Lower lobe of right lung (tissue), 2 donors: ENCODE measurements at regions not wholly inside any gene's neighbourhood (a gene's known extent, or its start where the extent isn't known, plus 50 kb on each side); places are given as distances from the start of the nearest gene placed in this dataset.

Source experiments
- ATAC-seq, 2 donors: fragments of 200-7000 bp; cut with Tn5 transposase; one replicate each; pipeline ENCODE4 v1.9.1; 2020 to 2022; ENCODE audit warnings: mild to moderate bottlenecking in 2 of 2, moderate library complexity in 2 of 2
- DNase-seq: peaks from one replicate; pipeline ENCODE4 v3.0.0-alpha.2; 2020
- H3K27ac ChIP-seq: fragments of 200-600 bp; one replicate; pipeline ENCODE4 v1.8.0; 2022
- H3K27me3 ChIP-seq: fragments of 200-600 bp; one replicate; pipeline ENCODE4 v1.8.0; 2022; ENCODE audit warnings: low read depth
- H3K36me3 ChIP-seq: fragments of 200-600 bp; one replicate; pipeline ENCODE4 v1.8.0; 2022; ENCODE audit warnings: mild to moderate bottlenecking
- H3K4me1 ChIP-seq: fragments of 200-600 bp; one replicate; pipeline ENCODE4 v1.8.0; 2022
- H3K4me3 ChIP-seq: fragments of 200-600 bp; one replicate; pipeline ENCODE4 v1.8.0; 2022; ENCODE audit warnings: mild to moderate bottlenecking
- H3K9me3 ChIP-seq: fragments of 200-600 bp; one replicate; pipeline ENCODE4 v1.8.0; 2022
- intact Hi-C: fragments of 100-400 bp; cut with DNase I; formaldehyde crosslinking; loops from one replicate; pipeline ENCODE4 v1.11.0; 2022
- TF ChIP-seq, protein P1 (sequence below): fragments of 200-600 bp; IDR thresholded peaks from one replicate; pipeline ENCODE4 v1.8.0; 2022; ENCODE audit warnings: antibody characterized with exemption, mild to moderate bottlenecking
- donor health status: DM: no; HTN: yes; CAD: no; lungs with severe emphysema.

- H3K27me3 ChIP-seq = no peaks in the 10 kb centered on the region
- TF ChIP-seq, protein P1, sequence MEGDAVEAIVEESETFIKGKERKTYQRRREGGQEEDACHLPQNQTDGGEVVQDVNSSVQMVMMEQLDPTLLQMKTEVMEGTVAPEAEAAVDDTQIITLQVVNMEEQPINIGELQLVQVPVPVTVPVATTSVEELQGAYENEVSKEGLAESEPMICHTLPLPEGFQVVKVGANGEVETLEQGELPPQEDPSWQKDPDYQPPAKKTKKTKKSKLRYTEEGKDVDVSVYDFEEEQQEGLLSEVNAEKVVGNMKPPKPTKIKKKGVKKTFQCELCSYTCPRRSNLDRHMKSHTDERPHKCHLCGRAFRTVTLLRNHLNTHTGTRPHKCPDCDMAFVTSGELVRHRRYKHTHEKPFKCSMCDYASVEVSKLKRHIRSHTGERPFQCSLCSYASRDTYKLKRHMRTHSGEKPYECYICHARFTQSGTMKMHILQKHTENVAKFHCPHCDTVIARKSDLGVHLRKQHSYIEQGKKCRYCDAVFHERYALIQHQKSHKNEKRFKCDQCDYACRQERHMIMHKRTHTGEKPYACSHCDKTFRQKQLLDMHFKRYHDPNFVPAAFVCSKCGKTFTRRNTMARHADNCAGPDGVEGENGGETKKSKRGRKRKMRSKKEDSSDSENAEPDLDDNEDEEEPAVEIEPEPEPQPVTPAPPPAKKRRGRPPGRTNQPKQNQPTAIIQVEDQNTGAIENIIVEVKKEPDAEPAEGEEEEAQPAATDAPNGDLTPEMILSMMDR = no peak
- no peaks in the 10 kb centered on the region for H3K36me3 ChIP-seq
- DNase-seq = no peak
- no peak for ATAC-seq
- intact Hi-C loops = no loop called here
- H3K9me3 ChIP-seq = no peaks in the 10 kb centered on the region
- H3K4me3 ChIP-seq = no peak overlapping the region
- H3K27ac ChIP-seq = no peak overlapping the region
- H3K4me1 ChIP-seq = no peaks in the 10 kb centered on the region
Measured at GRCh38 chr4:31949045-31949444, 1228.9 kb downstream of the PCDH7 start.

DNA sequence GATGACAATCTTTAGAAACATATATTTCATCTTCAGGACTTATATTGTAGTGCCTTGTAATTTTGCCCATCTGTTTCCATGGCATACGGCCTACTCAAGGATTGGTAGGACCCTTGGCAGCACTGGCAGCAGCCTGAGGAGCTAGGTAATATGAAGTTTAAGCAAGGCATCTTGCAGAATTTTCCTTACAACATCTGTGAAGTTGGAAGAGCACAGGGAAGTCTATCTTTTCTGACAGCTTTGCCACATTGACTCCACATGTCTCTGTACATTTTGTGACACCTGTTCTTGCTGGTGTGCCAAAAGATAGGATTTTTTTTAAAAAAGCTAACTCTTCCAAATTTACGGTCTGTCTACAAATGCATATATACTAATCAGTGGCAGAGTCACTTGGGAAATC, 1235.2 kb downstream of the PCDH7 start:
- TF ChIP-seq, protein P1 = no peak
- intact Hi-C loops = no loop called here
- no peak for DNase-seq

DNA sequence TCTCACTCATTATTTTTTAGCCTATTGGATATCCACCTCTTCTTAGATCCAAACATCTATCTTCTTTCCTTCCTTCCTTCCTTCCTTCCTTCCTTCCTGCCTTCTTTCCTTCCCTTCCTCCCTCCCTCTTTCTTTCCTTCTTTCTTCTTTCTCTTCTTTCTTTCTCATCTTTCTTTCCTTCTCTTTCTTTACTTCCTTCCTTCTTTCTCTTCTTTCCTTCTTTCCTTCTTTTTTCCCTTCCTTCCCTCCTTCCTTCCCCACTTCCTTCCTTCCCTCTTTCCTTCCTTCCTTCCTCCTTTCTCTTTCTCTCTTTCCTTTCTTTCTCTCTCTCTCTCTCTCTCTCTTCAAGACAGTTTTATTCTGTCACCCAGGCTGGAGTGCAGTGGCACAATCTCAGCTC, 1239.8 kb downstream of the PCDH7 start:
- H3K9me3 ChIP-seq = no peaks in the 10 kb centered on the region
- H3K4me3 ChIP-seq = no peak overlapping the region
- H3K36me3 ChIP-seq = no peaks in the 10 kb centered on the region
- DNase-seq = no peak
- intact Hi-C loops = no loop called here
- TF ChIP-seq, protein P1 = no peak
- ATAC-seq = no peak
- no peaks in the 10 kb centered on the region for H3K27me3 ChIP-seq
- H3K4me1 ChIP-seq = no peaks in the 10 kb centered on the region
- H3K27ac ChIP-seq = no peak overlapping the region

More for the DNA sequence above, 1235.2 kb downstream of the PCDH7 start:
- H3K36me3 ChIP-seq = no peaks in the 10 kb centered on the region
- no peaks in the 10 kb centered on the region for H3K9me3 ChIP-seq
- H3K27me3 ChIP-seq = no peaks in the 10 kb centered on the region
- no peak for ATAC-seq
- H3K4me1 ChIP-seq = no peaks in the 10 kb centered on the region
- H3K27ac ChIP-seq = no peak overlapping the region
- H3K4me3 ChIP-seq = no peak overlapping the region

DNA sequence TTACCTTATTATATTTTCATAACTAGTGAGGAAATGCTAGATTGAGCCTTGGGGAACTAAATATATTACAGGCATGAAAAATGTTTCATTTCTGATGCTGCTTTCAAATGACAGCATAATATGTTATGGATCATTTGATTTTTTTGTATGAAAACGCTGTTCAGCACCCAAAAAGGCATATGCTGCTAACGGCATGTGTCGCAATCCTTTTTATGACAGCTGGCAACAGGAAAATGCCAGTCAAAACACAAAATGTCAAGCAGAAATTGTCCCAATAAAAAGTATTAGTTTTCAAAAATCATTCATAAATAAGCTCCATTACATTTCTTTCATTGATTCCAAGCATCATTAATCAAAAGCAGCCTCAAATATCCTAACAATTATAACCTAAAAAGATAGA, 1244.5 kb downstream of the PCDH7 start:
- Histone ChIP-seq H3K4me1 (no peaks in the 10 kb centered on the region), H3K27me3 (no peaks in the 10 kb centered on the region), H3K4me3 (no peak overlapping the region), H3K9me3 (no peaks in the 10 kb centered on the region), H3K36me3 (no peaks in the 10 kb centered on the region), H3K27ac (no peak overlapping the region)
- TF ChIP-seq, protein P1 = no peak
- DNase-seq (no peak), ATAC-seq (no peak)
- intact Hi-C loops = no loop called here

DNA sequence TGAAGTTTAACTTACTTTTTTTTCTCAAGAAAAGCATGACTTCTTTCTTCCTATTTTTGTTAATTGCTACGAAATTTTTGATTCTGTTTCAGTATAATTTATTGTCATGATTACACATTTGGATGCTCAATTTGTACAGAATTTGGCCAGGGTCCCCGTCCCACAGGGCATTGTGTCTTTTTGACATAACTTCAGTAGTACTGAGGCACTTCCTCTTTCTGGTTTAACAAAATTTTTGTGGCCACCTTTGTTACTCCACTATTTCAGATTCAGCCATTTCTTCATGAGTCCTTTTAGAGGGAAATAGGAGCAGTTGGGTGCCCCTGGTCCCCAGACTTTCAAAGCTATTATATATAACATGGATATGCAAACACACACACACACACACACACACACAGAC, 1248.7 kb downstream of the PCDH7 start:
- Histone ChIP-seq H3K4me3 (no peak overlapping the region), H3K4me1 (no peaks in the 10 kb centered on the region), H3K36me3 (no peaks in the 10 kb centered on the region), H3K9me3 (no peaks in the 10 kb centered on the region), H3K27ac (no peak overlapping the region), H3K27me3 (no peaks in the 10 kb centered on the region)
- DNase-seq (no peak), ATAC-seq (no peak)
- intact Hi-C loops = no loop called here
- TF ChIP-seq, protein P1 = no peak

- no peak overlapping the region for H3K27ac ChIP-seq
- no peaks in the 10 kb centered on the region for H3K4me1 ChIP-seq
- no peaks in the 10 kb centered on the region for H3K36me3 ChIP-seq
- intact Hi-C loops = no loop called here
- no peaks in the 10 kb centered on the region for H3K27me3 ChIP-seq
- DNase-seq (no peak), ATAC-seq (no peak)
- H3K9me3 ChIP-seq = no peaks in the 10 kb centered on the region
- H3K4me3 ChIP-seq = no peak overlapping the region
- TF ChIP-seq, protein P1 = no peak
Measured at GRCh38 chr4:31974490-31975002, 1254.4 kb downstream of the PCDH7 start.
